ENCODE measurements at regions not wholly inside any gene's neighbourhood (a gene's known extent, or its start where the extent isn't known, plus 50 kb on each side); places are given as distances from the start of the nearest gene placed in this dataset.

GRCh38 chr13:70580825-70581224 is 472.6 kb upstream of the KLHL1 start (continued):
- TF ChIP-seq ZBTB40 (IDR thresholded peaks at IDR 0.05) (no peak), ZBTB40 (CRISPR knock-in tag; IDR thresholded peaks at IDR 0.05) (no peak), RFX5 (IDR thresholded peaks at IDR 0.05; ENCODE audit: low read depth, low read length) (no peak), ZBTB7B (CRISPR knock-in tag; IDR thresholded peaks at IDR 0.05) (no peak), ZEB1 (IDR thresholded peaks at IDR 0.05; ENCODE audit: insufficient replicate concordance, low read depth) (no peak), ZBTB34 (CRISPR knock-in tag; IDR thresholded peaks at IDR 0.05) (no peak)
